Mesendoderm (in vitro differentiated cells): ENCODE measurements at regions not wholly inside any gene's neighbourhood (a gene's known extent, or its start where the extent isn't known, plus 50 kb on each side); places are given as distances from the start of the nearest gene placed in this dataset.

Experiments used
- DNase-seq: peaks from one replicate; pipeline ENCODE4 v3.0.0; 2013
- H2AK5ac ChIP-seq: 2 replicates; pipeline ENCODE4 v1.6.1; 2013; ENCODE audit warnings: low read length, inconsistent platforms
- H2BK120ac ChIP-seq: 2 replicates; pipeline ENCODE4 v1.6.1; 2013; ENCODE audit warnings: low read depth, mild to moderate bottlenecking, low read length, moderate library complexity, mixed read lengths
- H2BK15ac ChIP-seq: replicated peaks from 2 replicates; pipeline ENCODE4 v1.6.1; 2013; ENCODE audit warnings: low read depth, mild to moderate bottlenecking, moderate library complexity
- H2BK5ac ChIP-seq: 2 replicates; pipeline ENCODE4 v1.6.1; 2013; ENCODE audit warnings: low read length, inconsistent platforms
- H3K18ac ChIP-seq: 2 replicates; pipeline ENCODE4 v1.6.1; 2013; ENCODE audit warnings: mild to moderate bottlenecking, low read length, mixed read lengths
- H3K23ac ChIP-seq: one replicate; pipeline ENCODE4 v1.6.1; 2013; ENCODE audit warnings: low read length
- H3K27ac ChIP-seq: 2 replicates; pipeline ENCODE4 v1.5.1; 2013; ENCODE audit warnings: low read depth, mild to moderate bottlenecking, inconsistent platforms, low read length, moderate library complexity
- H3K27me3 ChIP-seq: 2 replicates; pipeline ENCODE4 v1.6.1; 2013; ENCODE audit warnings: low read length, control low read depth, mild to moderate bottlenecking, inconsistent platforms; ENCODE audit not compliant: insufficient read depth, poor library complexity
- H3K36me3 ChIP-seq: 2 replicates; pipeline ENCODE4 v1.6.1; 2013; ENCODE audit warnings: low read length, inconsistent platforms; ENCODE audit not compliant: control insufficient read depth, insufficient read depth
- H3K4ac ChIP-seq: one replicate; pipeline ENCODE4 v1.6.1; 2013; ENCODE audit warnings: low read depth, mild to moderate bottlenecking, low read length, moderate library complexity
- H3K4me1 ChIP-seq: 2 replicates; pipeline ENCODE4 v1.6.1; 2013; ENCODE audit warnings: low read depth, low read length, inconsistent platforms; ENCODE audit not compliant: control insufficient read depth
- H3K4me2 ChIP-seq: 2 replicates; pipeline ENCODE4 v1.6.1; 2013; ENCODE audit warnings: low read length
- H3K4me3 ChIP-seq: 2 replicates; pipeline ENCODE4 v1.5.1; 2013; ENCODE audit warnings: mild to moderate bottlenecking, low read length
- H3K56ac ChIP-seq: one replicate; pipeline ENCODE4 v1.6.1; 2013; ENCODE audit warnings: low read length
- H3K79me1 ChIP-seq: 2 replicates; pipeline ENCODE4 v1.6.1; 2013; ENCODE audit warnings: low read length, inconsistent platforms
- H3K79me2 ChIP-seq: 2 replicates; pipeline ENCODE4 v1.6.1; 2013; ENCODE audit warnings: mild to moderate bottlenecking, low read length; ENCODE audit not compliant: control insufficient read depth, insufficient read depth
- H3K9ac ChIP-seq: 2 replicates; pipeline ENCODE4 v1.6.1; 2013; ENCODE audit warnings: low read length, inconsistent platforms
- H4K5ac ChIP-seq: one replicate; pipeline ENCODE4 v1.6.1; 2013; ENCODE audit warnings: low read length
- H4K8ac ChIP-seq: one replicate; pipeline ENCODE4 v1.6.1; 2013; ENCODE audit warnings: low read depth, mild to moderate bottlenecking, control low read depth, low read length, moderate library complexity
- WGBS: extraction: QIAGEN DNeasy Blood & Tissue Kit; methylation state at CpG from one replicate; pipeline ENCODE4 v1.1.7; 2013; ENCODE audit warnings: low lambda C conversion rate, missing lambda C conversion rate; ENCODE audit not compliant: insufficient coverage; ENCODE audit errors: extremely low coverage; 5-methylcytosine and 5-hydroxymethylcytosine counted together

- Histone ChIP-seq H3K56ac (no peak overlapping the region), H2BK15ac (no peak overlapping the region), H3K23ac (no peak overlapping the region), H3K4me3 (no peak overlapping the region), H3K9ac (no peak overlapping the region), H3K4me1 (no peaks in the 10 kb centered on the region), H2BK5ac (no peak overlapping the region), H4K8ac (no peak overlapping the region), H3K27ac (no peak overlapping the region), H3K18ac (no peak overlapping the region), H4K5ac (no peak overlapping the region), H2AK5ac (no peak overlapping the region), H3K36me3 (no peaks in the 10 kb centered on the region), H3K79me2 (no peaks in the 10 kb centered on the region), H3K79me1 (no peaks in the 10 kb centered on the region), H2BK120ac (no peak overlapping the region), H3K4ac (no peak overlapping the region), H3K27me3 (no peaks in the 10 kb centered on the region), H3K4me2 (no peak overlapping the region)
- WGBS: no CpG with 5 or more reads among the region's 7 CpGs
- DNase-seq: no peak
Observed at GRCh38 chr22:20637750-20638506, 130.5 kb downstream of the MED15 start.

GRCh38 chr22:20638507-20638870 lies 131.1 kb downstream of the MED15 start:
- Histone ChIP-seq H2BK15ac (no peak overlapping the region), H2AK5ac (no peak overlapping the region), H3K79me1 (no peaks in the 10 kb centered on the region), H4K8ac (no peak overlapping the region), H4K5ac (no peak overlapping the region), H3K36me3 (no peaks in the 10 kb centered on the region), H2BK5ac (no peak overlapping the region), H3K79me2 (no peaks in the 10 kb centered on the region), H3K27me3 (no peaks in the 10 kb centered on the region), H3K4me3 (no peak overlapping the region), H3K4me1 (no peaks in the 10 kb centered on the region), H2BK120ac (no peak overlapping the region), H3K23ac (no peak overlapping the region), H3K4ac (no peak overlapping the region), H3K56ac (no peak overlapping the region), H3K18ac (no peak overlapping the region), H3K27ac (no peak overlapping the region), H3K4me2 (no peak overlapping the region), H3K9ac (no peak overlapping the region)
- no peak for DNase-seq
- WGBS: no CpG with 5 or more reads among the region's 1 CpG

DNA sequence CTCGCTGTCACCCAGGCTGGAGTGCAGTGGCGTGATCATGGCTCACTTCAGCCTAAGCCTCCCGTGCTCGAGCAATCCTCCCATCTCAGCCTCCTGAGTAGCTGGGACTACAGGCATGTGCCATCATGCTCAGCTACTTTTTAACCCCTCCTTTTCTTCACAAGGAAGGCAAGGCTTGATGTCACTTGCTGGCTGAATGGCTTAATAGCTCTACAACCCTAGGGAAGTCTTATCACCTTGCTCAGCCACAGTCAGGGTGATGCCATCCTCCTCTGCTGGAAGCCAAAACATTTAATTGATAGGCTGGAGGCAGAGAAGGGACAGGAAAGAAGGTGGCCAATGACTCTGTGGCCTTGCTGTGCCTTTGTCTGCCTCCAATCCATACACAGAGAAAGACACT lies 131.9 kb downstream of the MED15 start:
- no peak overlapping the region for H4K8ac ChIP-seq
- no CpG with 5 or more reads among the region's 4 CpGs for WGBS
- no peak overlapping the region for H2BK15ac ChIP-seq
- H3K4me3 ChIP-seq: no peak overlapping the region
- no peak overlapping the region for H3K4ac ChIP-seq
- H3K9ac ChIP-seq: no peak overlapping the region
- H3K56ac ChIP-seq: no peak overlapping the region
- H3K27me3 ChIP-seq: no peaks in the 10 kb centered on the region
- H2BK5ac ChIP-seq: no peak overlapping the region
- no peak overlapping the region for H3K27ac ChIP-seq
- no peaks in the 10 kb centered on the region for H3K79me2 ChIP-seq
- H3K4me1 ChIP-seq: no peaks in the 10 kb centered on the region
- no peak overlapping the region for H2AK5ac ChIP-seq
- H3K4me2 ChIP-seq: no peak overlapping the region
- H3K79me1 ChIP-seq: no peaks in the 10 kb centered on the region
- H3K36me3 ChIP-seq: no peaks in the 10 kb centered on the region
- DNase-seq: no peak
- no peak overlapping the region for H3K18ac ChIP-seq
- no peak overlapping the region for H3K23ac ChIP-seq
- no peak overlapping the region for H4K5ac ChIP-seq
- no peak overlapping the region for H2BK120ac ChIP-seq

GRCh38 chr22:20639750-20640149 lies 132.3 kb downstream of the MED15 start:
- Histone ChIP-seq H3K4me3 (no peak overlapping the region), H3K4me1 (no peaks in the 10 kb centered on the region), H4K5ac (no peak overlapping the region), H3K79me1 (no peaks in the 10 kb centered on the region), H2BK15ac (no peak overlapping the region), H3K79me2 (no peaks in the 10 kb centered on the region), H3K18ac (no peak overlapping the region), H3K23ac (no peak overlapping the region), H3K4me2 (no peak overlapping the region), H3K27me3 (no peaks in the 10 kb centered on the region), H2BK120ac (no peak overlapping the region), H4K8ac (no peak overlapping the region), H3K36me3 (no peaks in the 10 kb centered on the region), H3K9ac (no peak overlapping the region), H3K27ac (no peak overlapping the region), H2AK5ac (no peak overlapping the region), H2BK5ac (no peak overlapping the region), H3K4ac (no peak overlapping the region), H3K56ac (no peak overlapping the region)
- no CpG with 5 or more reads among the region's 3 CpGs for WGBS
- no peak for DNase-seq

GRCh38 chr22:20641198-20641892 lies 132.6 kb upstream of the SERPIND1 start:
- no peak overlapping the region for H2BK15ac ChIP-seq
- no peak overlapping the region for H2AK5ac ChIP-seq
- H3K4me2 ChIP-seq: no peak overlapping the region
- H3K56ac ChIP-seq: no peak overlapping the region
- no peak overlapping the region for H4K8ac ChIP-seq
- H3K36me3 ChIP-seq: no peaks in the 10 kb centered on the region
- H4K5ac ChIP-seq: no peak overlapping the region
- no peak overlapping the region for H3K4ac ChIP-seq
- H3K27ac ChIP-seq: no peak overlapping the region
- H2BK5ac ChIP-seq: no peak overlapping the region
- no peaks in the 10 kb centered on the region for H3K79me1 ChIP-seq
- no peak overlapping the region for H3K9ac ChIP-seq
- no peaks in the 10 kb centered on the region for H3K27me3 ChIP-seq
- no CpG with 5 or more reads among the region's 12 CpGs for WGBS
- no peak overlapping the region for H3K4me3 ChIP-seq
- H3K23ac ChIP-seq: no peak overlapping the region
- DNase-seq: no peak
- no peaks in the 10 kb centered on the region for H3K79me2 ChIP-seq
- H3K18ac ChIP-seq: no peak overlapping the region
- H3K4me1 ChIP-seq: no peaks in the 10 kb centered on the region
- H2BK120ac ChIP-seq: no peak overlapping the region
